ENCODE measurements at regions not wholly inside any gene's neighbourhood (a gene's known extent, or its start where the extent isn't known, plus 50 kb on each side); places are given as distances from the start of the nearest gene placed in this dataset.

DNA sequence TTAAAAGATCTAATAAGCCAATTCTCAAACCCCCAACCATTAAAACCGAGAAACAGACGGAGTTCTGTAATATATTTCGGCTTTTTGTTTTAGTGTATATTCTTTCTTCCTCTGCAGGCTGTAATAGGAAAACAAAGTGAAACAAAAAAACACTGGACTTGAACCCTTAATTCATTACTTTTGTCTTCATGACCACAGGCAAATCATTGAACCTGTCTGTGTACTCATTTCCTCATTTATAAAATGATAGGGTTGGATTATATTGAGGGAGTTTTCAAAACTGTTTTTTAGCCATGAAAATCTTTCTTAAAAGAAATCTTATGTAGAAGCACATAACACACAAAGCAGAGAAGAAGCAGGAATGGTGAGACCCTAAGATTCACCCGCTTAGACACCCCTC lies 278.8 kb downstream of the CD83 start:
- no peaks in the 10 kb centered on the region for H3K9me3 ChIP-seq (ENCODE audit: control extremely low read depth in 1 of 5, control insufficient read depth in 4 of 5, insufficient read depth in 2 of 5, low read depth in 1 of 5, low read length in 4 of 5)
- no peaks in the 10 kb centered on the region for H3K36me3 ChIP-seq (ENCODE audit: control insufficient read depth in 4 of 4, insufficient read depth in 4 of 4, low read length in 3 of 4)
- POLR2A ChIA-PET = no interaction called here
- no peak overlapping the region for H3K27ac ChIP-seq (ENCODE audit: insufficient read depth in 1 of 2, low read depth in 1 of 2, low read length in 2 of 2, poor library complexity in 1 of 2, severe bottlenecking in 2 of 2)
- CTCF ChIA-PET = interaction anchor here (2.1 to 3.0 kb wide), 2 partner anchors 9 to 10 kb away, joined by 4 to 11 read pairs; no protein-coding TSS in a partner anchor
- H3K4me1 ChIP-seq (ENCODE audit: control extremely low read depth in 1 of 4, control insufficient read depth in 4 of 4, insufficient read depth in 4 of 4, low read length in 3 of 4) = peaks cover 0 to 7% (median 3%) of the 10 kb centered on the region in 4 experiments
- WGBS (ENCODE audit: insufficient coverage) = no CpG with 5 or more reads among the region's 4 CpGs
- no peak for DNase-seq
- no peak overlapping the region for H3K4me3 ChIP-seq (ENCODE audit: control insufficient read depth in 1 of 7, extremely low read depth in 1 of 7, insufficient read depth in 4 of 7, low read depth in 2 of 7, low read length in 6 of 7)
- no peaks in the 10 kb centered on the region for H3K27me3 ChIP-seq (replicated peaks in 2 of 5; ENCODE audit: control insufficient read depth in 4 of 5, insufficient read depth in 5 of 5, low read length in 4 of 5)

DNA sequence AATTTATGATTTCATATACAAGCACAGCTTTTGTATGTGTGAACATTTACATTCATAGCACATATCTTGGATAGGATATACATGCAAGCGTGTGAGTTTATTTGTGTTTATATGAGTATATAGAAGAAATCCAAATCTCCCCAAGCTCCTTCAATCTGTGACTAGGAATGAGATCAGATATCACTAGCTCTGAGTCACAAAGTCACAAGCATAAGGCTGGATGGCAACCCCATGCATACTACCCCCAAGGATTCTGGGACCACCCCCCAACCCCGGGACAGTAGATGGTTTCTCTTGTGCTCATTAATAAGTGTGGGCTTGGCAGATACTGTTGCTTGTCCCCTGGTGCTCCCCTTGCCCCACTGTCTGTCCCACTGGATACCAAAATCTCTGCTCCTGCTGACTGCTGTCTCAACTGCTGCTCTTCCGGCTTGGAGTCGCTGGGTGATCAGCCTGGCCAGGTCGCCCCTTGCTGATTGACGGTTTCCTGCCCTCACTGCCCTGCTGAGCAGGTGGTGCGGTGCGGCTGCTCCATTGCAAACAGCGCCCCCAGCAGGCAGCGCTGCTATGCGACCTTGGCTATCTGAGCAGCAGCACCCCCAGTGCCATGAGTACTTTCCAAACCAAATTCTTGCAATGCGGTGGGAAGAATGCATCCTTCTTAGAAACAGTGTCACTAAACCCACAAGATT lies 279.4 kb downstream of the CD83 start:
- no peak overlapping the region for H3K4me3 ChIP-seq (ENCODE audit: control insufficient read depth in 1 of 7, extremely low read depth in 1 of 7, insufficient read depth in 4 of 7, low read depth in 2 of 7, low read length in 6 of 7)
- no peak overlapping the region for H3K27ac ChIP-seq (ENCODE audit: insufficient read depth in 1 of 2, low read depth in 1 of 2, low read length in 2 of 2, poor library complexity in 1 of 2, severe bottlenecking in 2 of 2)
- peak in 2 of 3 donors; percentile 55 to 66 for DNase-seq
- peaks cover 0 to 7% (median 3%) of the 10 kb centered on the region in 4 experiments for H3K4me1 ChIP-seq (ENCODE audit: control extremely low read depth in 1 of 4, control insufficient read depth in 4 of 4, insufficient read depth in 4 of 4, low read length in 3 of 4)
- WGBS (ENCODE audit: insufficient coverage) = 21% methylated on average over 11 of the region's 12 CpGs
- CTCF ChIA-PET = interaction anchor here (0.7 to 3.0 kb wide), 3 partner anchors 10 to 42 kb away, joined by 3 to 11 read pairs (median 4); no protein-coding TSS in a partner anchor
- H3K9me3 ChIP-seq (ENCODE audit: control extremely low read depth in 1 of 5, control insufficient read depth in 4 of 5, insufficient read depth in 2 of 5, low read depth in 1 of 5, low read length in 4 of 5) = no peaks in the 10 kb centered on the region
- POLR2A ChIA-PET = no interaction called here
- no peaks in the 10 kb centered on the region for H3K36me3 ChIP-seq (ENCODE audit: control insufficient read depth in 4 of 4, insufficient read depth in 4 of 4, low read length in 3 of 4)
- H3K27me3 ChIP-seq (replicated peaks in 2 of 5; ENCODE audit: control insufficient read depth in 4 of 5, insufficient read depth in 5 of 5, low read length in 4 of 5) = no peaks in the 10 kb centered on the region

DNA sequence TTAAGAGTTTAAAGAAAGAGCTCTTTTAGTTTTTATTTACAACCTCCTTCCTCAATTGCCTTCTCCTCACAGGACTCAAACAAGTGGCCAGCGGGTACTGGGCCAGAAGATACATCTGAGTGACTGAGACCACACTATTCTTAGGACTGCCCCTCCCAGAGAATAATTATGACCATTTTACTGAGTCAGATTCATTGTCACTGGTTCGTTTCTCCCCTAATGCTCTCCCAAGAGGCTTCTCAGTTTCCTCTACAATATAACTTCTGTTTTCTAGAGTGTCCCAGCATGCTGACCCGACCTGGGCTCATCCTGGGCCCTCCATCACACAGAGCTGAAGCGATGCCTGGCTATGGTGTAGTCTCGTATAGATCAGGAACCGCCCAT lies 279.9 kb downstream of the CD83 start:
- Histone ChIP-seq H3K4me1 (ENCODE audit: control extremely low read depth in 1 of 4, control insufficient read depth in 4 of 4, insufficient read depth in 4 of 4, low read length in 3 of 4) (peaks cover 0 to 7% (median 3%) of the 10 kb centered on the region in 4 experiments), H3K9me3 (ENCODE audit: control extremely low read depth in 1 of 5, control insufficient read depth in 4 of 5, insufficient read depth in 2 of 5, low read depth in 1 of 5, low read length in 4 of 5) (no peaks in the 10 kb centered on the region), H3K27ac (ENCODE audit: insufficient read depth in 1 of 2, low read depth in 1 of 2, low read length in 2 of 2, poor library complexity in 1 of 2, severe bottlenecking in 2 of 2) (no peak overlapping the region), H3K4me3 (ENCODE audit: control insufficient read depth in 1 of 7, extremely low read depth in 1 of 7, insufficient read depth in 4 of 7, low read depth in 2 of 7, low read length in 6 of 7) (no peak overlapping the region), H3K36me3 (ENCODE audit: control insufficient read depth in 4 of 4, insufficient read depth in 4 of 4, low read length in 3 of 4) (no peaks in the 10 kb centered on the region), H3K27me3 (replicated peaks in 2 of 5; ENCODE audit: control insufficient read depth in 4 of 5, insufficient read depth in 5 of 5, low read length in 4 of 5) (no peaks in the 10 kb centered on the region)
- CTCF ChIA-PET = interaction anchor here (0.7 to 3.0 kb wide), 4 partner anchors 9 to 54 kb away, joined by 3 to 11 read pairs (median 4); no protein-coding TSS in a partner anchor
- POLR2A ChIA-PET = no interaction called here
- WGBS (ENCODE audit: insufficient coverage) = 58% methylated on average over 2 of the region's 6 CpGs
- DNase-seq = no peak

DNA sequence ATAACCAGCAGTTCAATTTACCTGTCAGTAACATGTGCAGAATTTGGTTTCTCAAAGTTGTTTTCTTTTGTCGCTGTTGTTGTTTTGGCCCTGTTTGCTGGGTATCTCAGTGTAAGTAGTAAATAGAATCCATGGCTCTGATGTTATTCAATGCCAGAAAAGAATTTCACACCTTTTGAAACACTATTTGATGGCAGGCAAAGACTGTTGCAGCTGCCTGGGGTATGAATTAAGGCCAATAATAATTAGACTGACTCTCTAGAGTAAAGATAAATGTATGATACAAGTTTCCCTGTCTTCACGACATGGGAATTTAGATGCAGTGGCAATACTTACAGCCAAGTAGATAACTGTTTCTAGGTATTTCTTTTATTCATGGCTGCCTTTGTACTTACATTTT lies 281.4 kb downstream of the CD83 start:
- Histone ChIP-seq H3K9me3 (ENCODE audit: control extremely low read depth in 1 of 5, control insufficient read depth in 4 of 5, insufficient read depth in 2 of 5, low read depth in 1 of 5, low read length in 4 of 5) (no peaks in the 10 kb centered on the region), H3K27me3 (replicated peaks in 2 of 5; ENCODE audit: control insufficient read depth in 4 of 5, insufficient read depth in 5 of 5, low read length in 4 of 5) (no peaks in the 10 kb centered on the region), H3K4me3 (ENCODE audit: control insufficient read depth in 1 of 7, extremely low read depth in 1 of 7, insufficient read depth in 4 of 7, low read depth in 2 of 7, low read length in 6 of 7) (no peak overlapping the region), H3K27ac (ENCODE audit: insufficient read depth in 1 of 2, low read depth in 1 of 2, low read length in 2 of 2, poor library complexity in 1 of 2, severe bottlenecking in 2 of 2) (no peak overlapping the region), H3K36me3 (ENCODE audit: control insufficient read depth in 4 of 4, insufficient read depth in 4 of 4, low read length in 3 of 4) (no peaks in the 10 kb centered on the region), H3K4me1 (ENCODE audit: control extremely low read depth in 1 of 4, control insufficient read depth in 4 of 4, insufficient read depth in 4 of 4, low read length in 3 of 4) (peaks cover 0 to 7% (median 3%) of the 10 kb centered on the region in 4 experiments)
- WGBS (ENCODE audit: insufficient coverage) = 100% methylated on average over 1 of the region's 2 CpGs
- POLR2A ChIA-PET = no interaction called here
- no peak for DNase-seq
- CTCF ChIA-PET = interaction anchor here (3.0 kb wide), 1 partner anchor 8 kb away, joined by 11 read pairs; no protein-coding TSS in a partner anchor

DNA sequence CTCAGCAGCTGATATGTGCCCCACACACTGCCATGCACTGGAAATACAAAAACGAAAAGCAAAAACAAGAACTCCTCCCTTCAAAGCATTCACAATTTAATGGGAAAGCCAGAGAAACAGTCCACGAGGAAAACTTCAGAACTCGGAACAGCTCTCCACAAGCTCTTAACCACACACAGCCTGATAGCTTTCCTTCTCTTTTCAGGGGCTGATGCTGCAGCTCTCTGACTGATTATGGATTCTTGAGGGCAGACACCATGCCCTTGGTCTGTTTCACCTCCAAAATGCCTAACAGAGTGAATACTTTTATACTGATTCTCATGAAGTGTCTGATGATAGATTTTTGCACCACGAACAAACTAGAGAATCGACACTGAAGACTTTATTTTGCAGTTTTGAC lies 282.1 kb downstream of the CD83 start:
- Histone ChIP-seq H3K4me1 (ENCODE audit: control extremely low read depth in 1 of 4, control insufficient read depth in 4 of 4, insufficient read depth in 4 of 4, low read length in 3 of 4) (peaks cover 0 to 7% (median 3%) of the 10 kb centered on the region in 4 experiments), H3K36me3 (ENCODE audit: control insufficient read depth in 4 of 4, insufficient read depth in 4 of 4, low read length in 3 of 4) (no peaks in the 10 kb centered on the region), H3K9me3 (ENCODE audit: control extremely low read depth in 1 of 5, control insufficient read depth in 4 of 5, insufficient read depth in 2 of 5, low read depth in 1 of 5, low read length in 4 of 5) (no peaks in the 10 kb centered on the region), H3K4me3 (ENCODE audit: control insufficient read depth in 1 of 7, extremely low read depth in 1 of 7, insufficient read depth in 4 of 7, low read depth in 2 of 7, low read length in 6 of 7) (no peak overlapping the region), H3K27me3 (replicated peaks in 2 of 5; ENCODE audit: control insufficient read depth in 4 of 5, insufficient read depth in 5 of 5, low read length in 4 of 5) (no peaks in the 10 kb centered on the region), H3K27ac (ENCODE audit: insufficient read depth in 1 of 2, low read depth in 1 of 2, low read length in 2 of 2, poor library complexity in 1 of 2, severe bottlenecking in 2 of 2) (no peak overlapping the region)
- 98% methylated on average over 5 of the region's 5 CpGs for WGBS (ENCODE audit: insufficient coverage)
- CTCF ChIA-PET = no interaction called here
- no peak for DNase-seq
- POLR2A ChIA-PET = no interaction called here

DNA sequence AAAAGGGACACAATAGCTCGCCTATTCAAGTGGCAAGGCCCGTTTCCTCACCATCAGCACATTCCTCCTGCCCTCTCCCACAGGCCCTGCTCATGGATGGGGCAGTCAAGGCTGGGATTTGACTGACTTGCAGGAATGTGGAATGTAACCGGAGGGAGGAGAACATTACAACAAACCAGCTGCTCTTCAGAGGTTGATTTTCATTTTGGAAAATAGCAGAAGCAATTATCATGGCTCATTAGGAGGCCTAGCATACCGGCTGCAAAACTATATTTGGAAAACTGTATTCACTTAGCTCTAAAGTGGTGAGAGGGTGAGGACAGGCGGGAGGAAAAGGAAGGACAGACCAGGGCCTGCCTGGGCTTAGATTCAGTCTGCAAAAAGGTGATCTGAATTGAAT lies 283.7 kb downstream of the CD83 start:
- CTCF ChIA-PET = interaction anchor here (0.7 kb wide), 1 partner anchor 14 kb away, joined by 3 read pairs; no protein-coding TSS in a partner anchor
- WGBS (ENCODE audit: insufficient coverage) = 95% methylated on average over 4 of the region's 5 CpGs
- Histone ChIP-seq H3K36me3 (ENCODE audit: control insufficient read depth in 4 of 4, insufficient read depth in 4 of 4, low read length in 3 of 4) (no peaks in the 10 kb centered on the region), H3K4me1 (ENCODE audit: control extremely low read depth in 1 of 4, control insufficient read depth in 4 of 4, insufficient read depth in 4 of 4, low read length in 3 of 4) (peaks cover 0 to 7% (median 3%) of the 10 kb centered on the region in 4 experiments), H3K27me3 (replicated peaks in 2 of 5; ENCODE audit: control insufficient read depth in 4 of 5, insufficient read depth in 5 of 5, low read length in 4 of 5) (no peaks in the 10 kb centered on the region), H3K9me3 (ENCODE audit: control extremely low read depth in 1 of 5, control insufficient read depth in 4 of 5, insufficient read depth in 2 of 5, low read depth in 1 of 5, low read length in 4 of 5) (no peaks in the 10 kb centered on the region), H3K4me3 (ENCODE audit: control insufficient read depth in 1 of 7, extremely low read depth in 1 of 7, insufficient read depth in 4 of 7, low read depth in 2 of 7, low read length in 6 of 7) (no peak overlapping the region), H3K27ac (ENCODE audit: insufficient read depth in 1 of 2, low read depth in 1 of 2, low read length in 2 of 2, poor library complexity in 1 of 2, severe bottlenecking in 2 of 2) (no peak overlapping the region)
- no peak for DNase-seq
- POLR2A ChIA-PET = no interaction called here

DNA sequence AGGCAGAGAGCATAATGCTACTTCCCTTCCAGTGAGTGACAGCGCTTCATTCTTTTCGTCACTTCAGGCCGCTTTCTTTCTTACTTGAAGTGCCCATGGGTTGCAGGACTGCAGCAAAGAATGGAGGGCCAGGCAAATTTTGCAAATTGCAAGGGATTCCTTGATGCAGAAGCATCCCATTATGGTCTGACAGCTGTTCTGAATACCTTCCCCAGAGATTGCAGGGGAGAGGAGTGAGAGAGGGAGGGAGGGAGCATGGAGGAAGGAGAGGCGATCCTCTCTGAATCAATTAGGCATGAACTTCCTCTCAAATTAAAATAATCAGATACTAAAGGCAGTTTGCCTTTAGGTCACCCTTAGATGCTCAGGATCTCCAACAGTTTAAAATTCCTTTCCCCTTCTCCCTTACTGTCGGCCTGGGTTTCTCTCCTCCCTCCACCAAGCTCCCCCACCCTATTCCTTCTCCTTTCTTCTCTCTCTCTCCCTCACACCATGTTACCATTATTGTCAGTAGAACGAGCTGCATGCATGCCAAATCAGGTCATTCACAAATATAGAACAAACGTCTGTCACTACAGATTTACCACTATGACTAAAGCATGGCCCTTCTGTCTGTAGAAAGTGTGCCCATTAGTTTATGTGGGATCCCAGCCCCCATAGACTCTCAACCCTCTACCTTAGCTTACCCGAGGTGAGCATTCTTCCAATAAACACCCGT lies 289.2 kb downstream of the CD83 start:
- Histone ChIP-seq H3K4me3 (ENCODE audit: control insufficient read depth in 1 of 7, extremely low read depth in 1 of 7, insufficient read depth in 4 of 7, low read depth in 2 of 7, low read length in 6 of 7) (no peak overlapping the region), H3K27ac (ENCODE audit: insufficient read depth in 1 of 2, low read depth in 1 of 2, low read length in 2 of 2, poor library complexity in 1 of 2, severe bottlenecking in 2 of 2) (no peak overlapping the region), H3K9me3 (ENCODE audit: control extremely low read depth in 1 of 5, control insufficient read depth in 4 of 5, insufficient read depth in 2 of 5, low read depth in 1 of 5, low read length in 4 of 5) (no peaks in the 10 kb centered on the region), H3K4me1 (ENCODE audit: control extremely low read depth in 1 of 4, control insufficient read depth in 4 of 4, insufficient read depth in 4 of 4, low read length in 3 of 4) (no peaks in the 10 kb centered on the region), H3K36me3 (ENCODE audit: control insufficient read depth in 4 of 4, insufficient read depth in 4 of 4, low read length in 3 of 4) (no peaks in the 10 kb centered on the region), H3K27me3 (replicated peaks in 2 of 5; ENCODE audit: control insufficient read depth in 4 of 5, insufficient read depth in 5 of 5, low read length in 4 of 5) (no peaks in the 10 kb centered on the region)
- no peak for DNase-seq
- ChIA-PET CTCF (interaction anchor here (0.6 to 2.6 kb wide), 3 partner anchors 9 to 137 kb away, joined by 3 to 11 read pairs (median 3); no protein-coding TSS in a partner anchor), POLR2A (no interaction called here)
- WGBS (ENCODE audit: insufficient coverage) = 95% methylated on average over 4 of the region's 9 CpGs

Data from common myeloid progenitor, CD34-positive (primary cell).